ENCODE measurements at regions not wholly inside any gene's neighbourhood (a gene's known extent, or its start where the extent isn't known, plus 50 kb on each side); places are given as distances from the start of the nearest gene placed in this dataset.

DNA sequence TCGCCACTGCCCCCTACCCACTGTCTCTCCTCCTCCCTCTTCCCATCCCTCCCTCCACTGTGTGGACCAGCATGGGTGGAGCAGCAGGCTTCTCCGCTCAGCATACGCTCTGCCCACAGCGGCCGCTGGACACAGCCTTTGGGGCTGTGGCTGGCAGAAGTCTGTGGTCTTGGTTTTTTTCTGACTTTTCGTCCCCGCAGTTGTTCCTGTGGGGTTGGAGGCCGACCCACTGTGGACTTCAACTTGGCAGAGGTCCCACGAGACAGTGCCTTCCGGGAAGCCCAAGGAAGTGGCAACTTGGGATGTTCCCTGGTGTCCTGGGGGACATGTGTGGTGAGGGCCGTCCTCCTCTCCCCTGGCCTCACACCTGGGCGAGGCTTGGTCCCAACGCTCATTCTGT is 162.5 kb upstream of the C1orf174 start:
- Histone ChIP-seq H3K36me3 (no peaks in the 10 kb centered on the region), H3K27ac (no peak overlapping the region), H3K27me3 (no peaks in the 10 kb centered on the region), H3K9me3 (no peaks in the 10 kb centered on the region), H3K4me1 (ENCODE audit: control insufficient read depth in 1 of 2, insufficient read depth in 1 of 2, low read depth in 1 of 2, low read length in 1 of 2) (no peaks in the 10 kb centered on the region), H3K4me3 (ENCODE audit: low read depth in 1 of 2, low read length in 1 of 2) (no peak overlapping the region)
- TF ChIP-seq, protein P1, sequence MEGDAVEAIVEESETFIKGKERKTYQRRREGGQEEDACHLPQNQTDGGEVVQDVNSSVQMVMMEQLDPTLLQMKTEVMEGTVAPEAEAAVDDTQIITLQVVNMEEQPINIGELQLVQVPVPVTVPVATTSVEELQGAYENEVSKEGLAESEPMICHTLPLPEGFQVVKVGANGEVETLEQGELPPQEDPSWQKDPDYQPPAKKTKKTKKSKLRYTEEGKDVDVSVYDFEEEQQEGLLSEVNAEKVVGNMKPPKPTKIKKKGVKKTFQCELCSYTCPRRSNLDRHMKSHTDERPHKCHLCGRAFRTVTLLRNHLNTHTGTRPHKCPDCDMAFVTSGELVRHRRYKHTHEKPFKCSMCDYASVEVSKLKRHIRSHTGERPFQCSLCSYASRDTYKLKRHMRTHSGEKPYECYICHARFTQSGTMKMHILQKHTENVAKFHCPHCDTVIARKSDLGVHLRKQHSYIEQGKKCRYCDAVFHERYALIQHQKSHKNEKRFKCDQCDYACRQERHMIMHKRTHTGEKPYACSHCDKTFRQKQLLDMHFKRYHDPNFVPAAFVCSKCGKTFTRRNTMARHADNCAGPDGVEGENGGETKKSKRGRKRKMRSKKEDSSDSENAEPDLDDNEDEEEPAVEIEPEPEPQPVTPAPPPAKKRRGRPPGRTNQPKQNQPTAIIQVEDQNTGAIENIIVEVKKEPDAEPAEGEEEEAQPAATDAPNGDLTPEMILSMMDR (IDR thresholded peaks at IDR 0.05): no peak

DNA sequence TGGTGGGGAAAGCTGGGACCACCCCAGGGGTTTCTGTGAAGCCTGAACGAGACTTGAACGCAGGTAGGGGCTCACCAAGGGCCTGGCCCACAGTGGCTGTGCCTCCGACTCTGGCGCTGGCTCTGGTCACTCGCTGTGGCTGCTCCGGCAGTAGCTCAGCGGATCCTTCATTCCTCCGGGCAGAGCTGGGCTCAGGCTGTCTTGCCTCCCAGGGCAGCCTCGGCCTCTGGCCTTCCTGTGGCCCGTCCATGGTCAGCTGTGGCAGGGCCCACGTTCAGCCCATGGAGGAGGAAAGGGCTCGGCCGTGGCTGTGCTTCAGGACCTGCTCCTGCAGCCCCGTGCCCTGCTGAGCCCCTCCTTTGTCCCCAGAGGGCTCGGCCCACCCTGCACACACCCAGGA is 162.9 kb upstream of the C1orf174 start:
- H3K9me3 ChIP-seq: no peaks in the 10 kb centered on the region

DNA sequence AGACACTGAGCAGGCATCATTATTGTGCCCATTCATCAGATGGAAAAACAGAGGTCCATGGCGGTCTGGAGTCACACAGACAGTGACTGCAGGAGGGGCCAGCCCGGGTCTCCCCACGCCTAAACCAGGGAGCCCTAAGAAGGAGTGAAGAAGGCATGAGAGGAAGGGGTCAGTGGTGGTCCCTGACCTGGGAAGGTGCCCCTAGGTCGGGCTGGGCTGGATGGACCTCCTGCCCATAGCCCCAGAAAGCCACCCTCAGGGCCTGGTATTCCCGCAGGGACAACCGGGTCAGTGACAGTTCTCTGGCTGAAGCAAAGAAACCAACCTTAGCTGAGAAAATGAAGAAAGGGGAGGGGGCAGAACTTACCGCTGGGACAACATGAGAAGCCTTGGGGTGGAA is 163.4 kb upstream of the C1orf174 start:
- H3K27me3 ChIP-seq: no peaks in the 10 kb centered on the region
- H3K4me1 ChIP-seq (ENCODE audit: control insufficient read depth in 1 of 2, insufficient read depth in 1 of 2, low read depth in 1 of 2, low read length in 1 of 2): no peaks in the 10 kb centered on the region

More for the DNA sequence above, 162.9 kb upstream of the C1orf174 start:
- Histone ChIP-seq H3K27ac (no peak overlapping the region), H3K36me3 (no peaks in the 10 kb centered on the region), H3K27me3 (no peaks in the 10 kb centered on the region), H3K4me3 (ENCODE audit: low read depth in 1 of 2, low read length in 1 of 2) (no peak overlapping the region), H3K4me1 (ENCODE audit: control insufficient read depth in 1 of 2, insufficient read depth in 1 of 2, low read depth in 1 of 2, low read length in 1 of 2) (no peaks in the 10 kb centered on the region)
- TF ChIP-seq, protein P1 (IDR thresholded peaks at IDR 0.05): no peak

DNA sequence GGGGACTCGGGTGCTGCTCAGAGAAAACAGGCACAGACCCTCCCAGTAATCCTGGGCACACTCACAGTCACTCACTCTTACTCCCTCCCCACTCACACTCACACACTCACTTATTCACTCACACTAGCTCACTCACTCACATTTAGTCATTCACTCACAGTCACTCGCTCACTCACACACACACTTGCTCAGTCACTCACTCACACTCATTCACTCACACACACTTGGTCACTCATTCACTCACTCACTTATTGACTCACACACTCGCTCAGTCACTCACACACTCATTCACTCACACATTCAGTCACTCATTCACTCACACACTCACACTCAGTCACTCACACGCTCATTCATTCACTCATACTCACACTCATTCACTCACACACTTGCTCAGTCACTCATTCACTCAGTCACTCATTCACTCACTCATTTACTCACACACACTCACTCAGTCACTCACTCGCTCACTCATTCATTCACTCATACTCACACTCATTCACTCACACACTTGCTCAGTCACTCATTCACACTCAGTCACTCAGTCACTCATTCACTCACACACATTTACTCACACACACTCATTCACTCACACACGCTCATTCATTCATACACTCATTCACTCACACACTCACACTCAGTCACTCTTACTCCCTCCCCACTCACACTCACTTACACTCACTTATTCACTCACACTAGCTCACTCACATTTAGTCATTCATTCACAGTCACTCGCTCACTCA is 164.2 kb upstream of the C1orf174 start:
- no peaks in the 10 kb centered on the region for H3K27me3 ChIP-seq
- H3K4me1 ChIP-seq (ENCODE audit: control insufficient read depth in 1 of 2, insufficient read depth in 1 of 2, low read depth in 1 of 2, low read length in 1 of 2): no peaks in the 10 kb centered on the region
- H3K36me3 ChIP-seq: no peaks in the 10 kb centered on the region
- H3K9me3 ChIP-seq: no peaks in the 10 kb centered on the region
- TF ChIP-seq, protein P1 (IDR thresholded peaks at IDR 0.05): no peak
- no peak overlapping the region for H3K4me3 ChIP-seq (ENCODE audit: low read depth in 1 of 2, low read length in 1 of 2)
- no peak overlapping the region for H3K27ac ChIP-seq

More for the DNA sequence above, 163.4 kb upstream of the C1orf174 start:
- Histone ChIP-seq H3K27ac (no peak overlapping the region), H3K9me3 (no peaks in the 10 kb centered on the region), H3K36me3 (no peaks in the 10 kb centered on the region), H3K4me3 (ENCODE audit: low read depth in 1 of 2, low read length in 1 of 2) (no peak overlapping the region)
- TF ChIP-seq, protein P1 (IDR thresholded peaks at IDR 0.05): no peak

DNA sequence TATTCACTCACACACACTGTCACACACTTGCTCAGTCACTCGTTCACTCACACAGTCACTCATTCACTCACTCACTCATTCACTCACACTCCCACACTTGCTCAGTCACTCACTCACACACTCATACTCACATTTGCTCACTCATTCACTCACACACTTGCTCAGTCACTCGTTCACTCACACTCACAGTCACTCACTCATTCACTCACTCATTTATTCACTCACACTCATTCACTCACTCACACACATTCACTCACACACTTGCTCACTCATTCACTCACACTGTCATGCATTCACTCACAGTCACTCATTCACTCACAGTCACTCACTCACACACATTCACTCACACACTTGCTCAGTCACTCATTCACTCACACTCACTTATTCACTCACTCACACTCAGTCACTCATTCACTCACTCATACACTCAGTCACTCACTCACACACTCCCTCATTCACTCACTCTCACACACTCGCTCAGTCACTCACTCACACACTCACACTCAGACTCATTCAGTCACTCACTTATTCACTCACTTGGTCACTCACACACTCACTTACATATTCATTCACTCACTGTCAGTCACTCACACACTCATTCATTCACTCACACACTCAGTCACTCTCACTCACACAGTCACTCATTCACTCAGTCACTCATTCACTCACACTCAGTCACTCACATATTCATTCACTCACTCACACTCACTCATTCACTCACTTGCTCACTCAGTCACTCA is 167.0 kb upstream of the C1orf174 start:
- H3K9me3 ChIP-seq: no peaks in the 10 kb centered on the region
- no peak overlapping the region for H3K27ac ChIP-seq
- H3K4me1 ChIP-seq (ENCODE audit: control insufficient read depth in 1 of 2, insufficient read depth in 1 of 2, low read depth in 1 of 2, low read length in 1 of 2): no peaks in the 10 kb centered on the region
- no peaks in the 10 kb centered on the region for H3K27me3 ChIP-seq
- no peaks in the 10 kb centered on the region for H3K36me3 ChIP-seq
- TF ChIP-seq, protein P1 (IDR thresholded peaks at IDR 0.05): no peak
- H3K4me3 ChIP-seq (ENCODE audit: low read depth in 1 of 2, low read length in 1 of 2): no peak overlapping the region

Data from neutrophil (primary cell).